Mononuclear cell (primary cell): ENCODE measurements at regions not wholly inside any gene's neighbourhood (a gene's known extent, or its start where the extent isn't known, plus 50 kb on each side); places are given as distances from the start of the nearest gene placed in this dataset.
"Not testable (repeated sequence)": the region's sequence is repeated elsewhere in the genome, so short reads cannot be mapped to it uniquely, and the experiment has no call there.

Experiments used
- H3K27me3 ChIP-seq: 2 replicates; pipeline ENCODE4 v1.6.0; 2011; ENCODE audit warnings: low read length, control low read depth; ENCODE audit not compliant: insufficient read depth
- H3K4me1 ChIP-seq: 2 replicates; pipeline ENCODE4 v1.5.1; 2011; ENCODE audit warnings: mild to moderate bottlenecking, low read length, control low read depth; ENCODE audit not compliant: insufficient read depth
- H3K4me3 ChIP-seq: 2 replicates; pipeline ENCODE4 v1.5.1; 2011; ENCODE audit warnings: mild to moderate bottlenecking, low read length, moderate library complexity
- H3K9me3 ChIP-seq: 2 replicates; pipeline ENCODE4 v1.5.1; 2011; ENCODE audit warnings: low read depth, mild to moderate bottlenecking, control low read depth, low read length

DNA sequence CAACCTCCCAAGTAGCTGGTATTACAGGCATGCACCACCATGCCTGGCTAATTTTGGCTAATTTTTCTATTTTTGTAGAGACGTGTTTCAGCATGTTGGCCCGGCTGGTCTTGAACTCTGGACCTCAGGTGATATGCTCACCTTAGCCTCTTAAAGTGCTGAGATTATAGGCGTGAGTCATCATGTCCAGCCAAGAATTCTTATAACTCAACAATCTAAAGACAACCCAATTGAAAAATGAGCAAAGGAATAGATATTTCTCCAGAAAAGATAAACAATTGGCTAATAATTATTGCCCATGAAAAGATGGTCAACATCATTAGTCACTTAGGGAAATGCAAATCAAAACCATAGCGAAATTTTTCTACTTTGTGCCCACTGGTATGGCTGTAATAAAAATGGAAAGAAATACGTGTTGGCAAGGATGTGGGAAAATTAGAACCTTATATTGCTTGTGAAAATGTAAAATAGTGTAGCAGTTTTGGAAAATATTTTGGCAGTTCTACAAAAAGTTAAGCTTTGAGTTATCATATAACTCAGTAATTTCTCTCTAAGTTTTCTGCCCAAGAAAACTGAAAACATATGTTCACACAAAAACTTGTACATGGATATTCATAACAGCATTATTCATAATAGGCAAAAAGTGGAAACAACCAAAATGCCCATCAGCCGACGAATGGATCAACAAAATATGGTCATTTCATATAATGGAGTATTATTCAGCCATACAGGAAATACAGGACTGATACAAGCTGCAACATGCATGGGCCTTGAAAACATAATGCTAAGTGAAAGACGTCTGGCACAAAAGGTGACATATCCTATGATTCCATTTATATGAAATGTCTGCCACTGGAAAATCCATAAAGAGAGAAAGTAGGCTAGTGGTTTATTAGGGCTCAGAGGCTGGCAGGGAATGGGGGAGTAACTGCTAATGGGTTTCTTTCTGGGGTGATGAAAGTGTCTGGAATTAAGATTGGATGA lies 87.8 kb downstream of the UTRN start:
- Histone ChIP-seq H3K4me1 (peaks cover 9% of the 10 kb centered on the region), H3K27me3 (no peaks in the 10 kb centered on the region), H3K9me3 (no peaks in the 10 kb centered on the region), H3K4me3 (no peak overlapping the region)

DNA sequence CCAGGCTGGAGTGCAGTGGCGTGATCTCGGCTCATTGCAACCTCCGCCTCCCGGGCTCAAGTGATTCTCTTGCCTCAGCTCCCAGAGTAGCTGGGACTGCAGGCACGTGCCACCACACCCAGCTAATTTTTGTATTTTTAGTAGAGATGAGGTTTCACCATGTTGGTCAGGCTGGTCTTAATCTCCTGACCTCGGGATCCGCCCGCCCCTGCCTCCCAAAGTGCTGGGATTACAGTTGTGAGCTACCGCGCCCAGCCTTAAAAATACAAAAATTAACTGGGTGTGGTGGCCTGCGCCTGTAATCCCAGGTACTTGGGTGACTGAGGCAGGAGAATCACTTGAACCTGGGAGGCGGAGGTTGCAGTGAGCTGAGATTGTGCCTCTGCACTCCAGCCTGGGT lies 89.4 kb downstream of the UTRN start:
- H3K9me3 ChIP-seq, H3K4me3 ChIP-seq, H3K27me3 ChIP-seq: not testable (repeated sequence)
- H3K4me1 ChIP-seq: peaks cover 20% of the 10 kb centered on the region

DNA sequence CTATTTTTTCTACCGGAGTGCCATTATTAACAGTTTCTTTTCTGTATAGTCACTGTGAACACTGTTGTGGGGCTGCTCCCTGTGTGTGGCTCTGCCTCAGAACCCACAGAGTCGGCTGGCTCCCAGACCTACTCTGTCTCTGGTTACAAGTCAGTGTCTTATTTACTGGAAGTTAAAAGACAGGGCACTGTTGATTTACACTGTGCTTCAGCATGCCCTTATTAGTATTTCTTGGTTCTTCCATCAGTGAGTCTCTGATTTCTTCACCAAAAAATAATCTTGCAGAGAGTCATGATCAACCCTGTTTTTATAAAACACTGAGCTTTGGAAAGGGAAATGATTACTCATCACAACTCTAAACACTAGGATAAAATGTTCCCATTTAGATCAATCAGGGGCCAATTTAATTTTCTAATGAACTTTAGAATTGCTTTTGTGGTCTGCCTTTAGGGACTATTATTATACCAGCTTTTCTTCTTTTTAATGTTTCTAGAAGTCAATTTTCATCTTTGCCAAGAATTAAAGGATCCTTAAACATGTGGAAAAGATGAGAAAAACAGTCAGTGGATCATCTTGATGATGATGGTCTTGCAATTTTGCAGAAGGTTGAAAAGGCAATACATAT lies 92.6 kb downstream of the UTRN start:
- Histone ChIP-seq H3K4me1 (peaks cover 22% of the 10 kb centered on the region), H3K9me3 (peaks cover 8% of the 10 kb centered on the region), H3K27me3 (no peaks in the 10 kb centered on the region), H3K4me3 (no peak overlapping the region)

DNA sequence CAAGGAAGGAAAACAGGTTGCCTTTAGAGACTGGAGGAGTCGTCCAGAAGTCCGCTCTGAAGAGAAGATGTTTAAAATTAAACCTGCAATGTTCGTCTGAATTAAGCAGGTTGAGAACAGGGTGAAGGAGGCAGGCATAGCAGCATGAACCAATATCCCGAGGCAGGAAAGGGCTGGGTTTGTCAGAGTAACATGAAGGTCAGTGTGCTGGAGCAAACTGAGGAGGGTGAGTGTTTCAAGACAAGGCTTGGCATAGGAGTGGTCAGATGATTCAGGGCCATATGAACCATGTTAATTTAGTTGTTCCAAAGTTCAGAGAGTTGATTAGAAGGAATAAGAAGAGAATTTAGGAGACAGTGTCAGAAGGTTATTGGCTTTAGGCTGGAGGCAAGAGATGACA lies 93.3 kb downstream of the UTRN start:
- H3K9me3 ChIP-seq: peaks cover 8% of the 10 kb centered on the region

DNA sequence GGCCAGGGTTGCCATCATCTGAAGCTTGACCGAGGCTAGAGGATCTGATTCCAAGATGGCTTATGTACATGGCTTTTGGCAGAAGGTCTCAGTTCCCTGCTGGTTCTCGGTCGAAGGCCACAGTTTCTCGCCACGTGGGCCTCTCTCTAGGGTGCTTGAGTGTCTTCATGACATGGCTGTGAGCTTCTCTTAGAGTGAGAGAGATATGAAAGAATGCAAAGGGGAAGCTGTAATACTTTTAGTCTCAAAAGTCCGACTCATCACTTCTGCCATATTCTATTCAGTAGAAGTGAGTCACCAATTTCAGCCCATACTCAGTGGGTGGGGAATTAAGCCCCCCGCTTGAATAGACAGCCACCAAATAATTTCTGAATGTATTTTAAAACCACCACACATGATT lies 94.2 kb downstream of the UTRN start:
- Histone ChIP-seq H3K4me3 (no peak overlapping the region), H3K4me1 (peaks cover 22% of the 10 kb centered on the region), H3K9me3 (peaks cover 8% of the 10 kb centered on the region), H3K27me3 (no peaks in the 10 kb centered on the region)

More for the DNA sequence above, 93.3 kb downstream of the UTRN start:
- H3K27me3 ChIP-seq: no peaks in the 10 kb centered on the region
- no peak overlapping the region for H3K4me3 ChIP-seq
- peaks cover 22% of the 10 kb centered on the region for H3K4me1 ChIP-seq

DNA sequence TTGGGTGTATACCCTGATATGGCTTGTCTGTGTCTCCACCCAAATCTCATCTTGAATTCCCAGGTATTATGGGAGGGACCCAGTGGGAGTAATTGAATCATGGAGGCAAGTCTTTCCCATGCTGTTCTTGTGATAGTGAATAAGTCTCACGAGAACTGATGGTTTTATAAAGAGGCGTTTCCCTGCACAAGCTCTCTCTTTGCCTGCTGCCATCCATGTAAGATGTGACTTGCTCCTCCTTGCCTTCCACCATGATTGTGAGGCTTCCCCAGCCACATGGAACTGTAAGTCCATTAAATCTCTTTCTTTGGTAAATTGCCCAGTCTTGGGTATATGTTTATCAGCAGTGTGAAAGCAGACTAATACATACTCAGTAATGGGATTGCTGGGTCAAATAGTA lies 96.4 kb downstream of the UTRN start:
- not testable (repeated sequence) for H3K4me3 ChIP-seq, H3K9me3 ChIP-seq, H3K27me3 ChIP-seq
- H3K4me1 ChIP-seq: peaks cover 22% of the 10 kb centered on the region

DNA sequence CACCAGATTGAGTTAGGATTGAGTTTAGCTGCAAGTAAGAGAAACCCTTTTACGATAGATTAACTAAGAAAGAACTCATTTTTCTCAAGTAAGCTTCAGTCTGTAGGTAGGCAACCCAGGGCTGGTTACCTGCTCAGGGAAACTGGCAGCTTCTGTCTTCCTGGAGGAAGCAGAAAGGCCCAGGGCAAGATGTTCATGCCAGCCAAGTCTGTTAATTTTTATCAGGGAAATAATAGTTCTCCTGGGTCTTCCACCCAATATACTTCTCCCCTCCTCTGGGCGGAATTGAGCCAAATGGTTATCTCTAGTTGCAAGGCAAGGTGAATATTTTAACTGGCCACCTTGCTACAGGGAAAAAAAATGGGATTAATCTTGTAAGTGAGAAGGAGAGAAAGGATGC lies 98.2 kb downstream of the UTRN start:
- H3K4me3 ChIP-seq: no peak overlapping the region
- H3K27me3 ChIP-seq: no peaks in the 10 kb centered on the region
- peaks cover 8% of the 10 kb centered on the region for H3K9me3 ChIP-seq
- H3K4me1 ChIP-seq: peaks cover 16% of the 10 kb centered on the region

DNA sequence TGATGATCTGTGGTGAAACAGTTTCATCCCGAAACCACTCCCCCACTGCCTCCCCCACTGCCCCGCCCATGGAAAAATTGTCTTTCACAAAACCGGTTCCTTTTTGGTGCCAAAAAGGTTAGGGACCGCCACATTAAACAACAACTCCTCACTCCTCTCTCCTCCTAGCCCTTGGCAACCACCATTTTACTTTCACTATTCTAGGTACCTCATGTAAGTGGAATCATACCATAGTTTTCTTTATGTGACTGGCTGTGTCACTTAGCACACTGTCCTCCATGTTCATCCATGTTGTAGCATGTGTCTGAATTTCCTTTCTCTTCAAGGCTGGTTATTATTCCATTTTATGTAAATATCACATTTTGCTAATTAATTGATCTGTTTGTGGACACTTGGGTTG lies 99.3 kb downstream of the UTRN start:
- Histone ChIP-seq H3K27me3 (no peaks in the 10 kb centered on the region), H3K4me3 (no peak overlapping the region), H3K4me1 (peaks cover 7% of the 10 kb centered on the region), H3K9me3 (peaks cover 8% of the 10 kb centered on the region)

DNA sequence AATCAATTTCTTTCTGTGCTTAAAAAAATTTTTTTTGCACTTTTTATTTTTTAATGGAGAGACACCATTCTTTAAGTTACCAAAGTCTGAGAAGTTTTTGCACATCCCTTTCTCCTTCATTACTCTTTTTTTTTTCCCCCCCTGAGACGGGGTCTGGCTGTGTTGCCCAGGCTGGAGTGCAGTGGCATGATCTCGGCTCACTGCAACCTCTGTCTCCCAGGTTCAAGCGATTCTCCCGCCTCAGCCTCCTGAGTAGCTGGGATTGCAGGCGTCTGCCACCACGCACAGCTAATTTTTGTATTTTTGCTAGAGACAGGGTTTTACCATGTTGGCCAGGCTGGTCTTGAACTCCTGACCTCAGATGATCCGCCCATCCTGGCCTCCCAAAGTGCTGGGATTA lies 104.3 kb downstream of the UTRN start:
- not testable (repeated sequence) for H3K27me3 ChIP-seq, H3K9me3 ChIP-seq, H3K4me3 ChIP-seq, H3K4me1 ChIP-seq

DNA sequence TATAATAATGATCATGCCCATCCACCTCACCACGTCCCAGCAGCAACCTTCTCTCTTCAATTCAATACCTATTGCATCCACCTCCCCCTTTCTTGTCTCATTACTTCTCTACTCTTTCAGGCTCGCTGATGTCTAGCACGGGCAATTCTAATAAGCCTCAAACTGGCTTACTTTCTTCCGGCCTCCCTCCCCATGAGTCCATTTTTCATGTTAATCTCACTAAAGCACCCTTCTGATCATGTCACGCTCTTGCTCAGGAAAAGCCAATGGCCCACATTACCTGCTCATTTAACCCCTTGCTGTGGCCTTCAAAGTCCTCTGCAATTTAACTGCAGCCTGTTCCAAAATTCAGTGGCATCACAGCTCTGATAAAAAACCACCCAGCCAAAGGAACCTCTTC lies 105.1 kb downstream of the UTRN start:
- H3K4me1 ChIP-seq: peaks cover 7% of the 10 kb centered on the region
- no peaks in the 10 kb centered on the region for H3K27me3 ChIP-seq
- no peak overlapping the region for H3K4me3 ChIP-seq
- no peaks in the 10 kb centered on the region for H3K9me3 ChIP-seq

DNA sequence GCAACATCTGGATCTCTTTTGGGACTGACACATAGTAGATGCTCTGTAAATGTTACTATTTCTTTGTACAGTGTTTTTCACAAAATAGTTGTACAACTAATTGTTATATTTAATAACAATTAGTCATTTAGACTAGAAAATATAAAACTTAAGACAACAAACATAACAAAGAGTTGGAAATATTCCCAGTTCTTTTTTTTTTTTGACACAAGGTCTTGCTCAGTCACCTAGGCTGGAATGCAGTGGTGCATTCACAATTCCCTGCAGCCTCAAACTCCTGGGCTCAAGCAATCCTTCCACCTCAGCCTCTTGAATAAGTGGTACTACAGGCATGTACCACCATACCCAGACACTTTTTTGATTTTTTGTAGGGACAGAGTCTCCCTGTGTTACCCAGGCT lies 105.8 kb downstream of the UTRN start:
- Histone ChIP-seq H3K4me1 (peaks cover 11% of the 10 kb centered on the region), H3K27me3 (no peaks in the 10 kb centered on the region), H3K4me3 (no peak overlapping the region), H3K9me3 (no peaks in the 10 kb centered on the region)

DNA sequence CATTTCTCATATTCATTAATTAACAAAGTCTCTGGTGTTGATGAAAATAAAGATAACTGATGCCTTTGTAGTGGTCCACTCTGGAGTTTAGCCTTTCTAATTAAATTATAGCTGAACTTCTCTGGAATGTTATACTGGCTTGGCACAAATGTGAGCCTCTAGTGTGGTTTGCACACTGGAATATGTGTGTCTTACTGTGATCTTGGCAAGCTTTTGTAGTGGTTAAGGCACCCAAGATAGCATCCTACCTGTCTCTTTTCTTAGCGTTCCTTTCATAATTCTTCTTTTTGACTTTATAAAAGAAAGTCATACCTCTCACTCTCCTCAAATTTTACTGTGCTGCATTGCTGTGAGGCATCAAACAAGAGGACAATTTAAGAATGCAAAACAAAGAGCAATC lies 107.4 kb downstream of the UTRN start:
- H3K27me3 ChIP-seq: no peaks in the 10 kb centered on the region
- no peak overlapping the region for H3K4me3 ChIP-seq
- no peaks in the 10 kb centered on the region for H3K9me3 ChIP-seq
- peaks cover 16% of the 10 kb centered on the region for H3K4me1 ChIP-seq

DNA sequence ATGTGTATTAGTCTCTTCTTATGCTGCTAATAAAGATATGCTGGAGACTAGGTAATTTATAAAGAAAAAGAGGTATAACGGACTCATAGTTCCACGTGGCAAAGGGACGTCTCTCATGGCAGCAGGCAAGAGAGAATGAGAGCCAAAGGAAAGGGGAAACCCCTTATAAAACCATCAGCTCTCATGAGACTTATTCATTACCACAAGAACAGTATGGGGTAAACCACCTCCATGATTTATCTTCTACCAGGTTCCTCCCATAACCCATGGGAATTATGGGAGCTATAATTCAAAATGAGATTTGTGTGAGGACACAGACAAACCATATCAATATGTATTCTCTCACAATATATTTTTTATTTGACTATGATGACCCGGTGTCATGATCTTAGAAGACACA lies 109.1 kb downstream of the UTRN start:
- no peaks in the 10 kb centered on the region for H3K27me3 ChIP-seq
- peaks cover 6% of the 10 kb centered on the region for H3K9me3 ChIP-seq
- peaks cover 16% of the 10 kb centered on the region for H3K4me1 ChIP-seq
- no peak overlapping the region for H3K4me3 ChIP-seq

DNA sequence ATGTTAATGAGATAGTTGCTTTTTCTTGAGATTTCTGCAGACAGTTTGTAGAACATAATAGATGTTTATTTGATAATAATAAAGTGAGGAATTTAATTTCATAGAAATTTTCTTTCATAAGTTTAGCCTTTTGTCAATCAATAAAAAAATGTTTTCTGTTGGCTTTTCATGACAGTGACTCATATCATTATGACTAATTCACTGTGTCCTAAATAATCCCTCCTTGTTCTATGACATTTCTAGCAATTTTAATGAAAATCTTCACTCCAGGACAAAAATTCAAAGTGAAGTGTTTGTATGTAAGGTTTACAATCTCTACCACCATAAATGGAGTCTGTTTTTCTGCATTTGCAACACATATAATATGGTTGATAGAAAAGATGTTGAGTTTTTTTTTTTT lies 109.9 kb downstream of the UTRN start:
- Histone ChIP-seq H3K27me3 (no peaks in the 10 kb centered on the region), H3K4me3 (no peak overlapping the region), H3K9me3 (peaks cover 6% of the 10 kb centered on the region)

DNA sequence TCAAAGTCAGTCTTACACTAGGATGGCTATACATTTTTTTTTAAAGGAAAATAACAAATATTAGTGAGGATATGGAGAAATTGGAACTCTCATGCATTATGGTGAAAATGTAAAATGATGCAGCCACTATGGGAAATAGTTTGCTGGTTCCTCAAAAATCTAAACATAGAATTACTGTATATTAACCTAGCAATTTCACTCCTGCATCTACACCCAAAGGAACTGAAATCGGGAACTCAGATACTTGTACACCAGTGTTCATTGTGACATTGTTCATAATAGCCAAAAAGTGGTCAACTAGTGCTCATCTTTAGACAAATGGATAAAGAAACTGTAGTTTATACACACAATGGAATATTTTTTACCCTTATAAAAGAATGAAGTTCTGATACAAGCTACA lies 110.7 kb downstream of the UTRN start:
- peaks cover 23% of the 10 kb centered on the region for H3K4me1 ChIP-seq
- H3K9me3 ChIP-seq: peaks cover 6% of the 10 kb centered on the region
- H3K4me3 ChIP-seq: no peak overlapping the region
- no peaks in the 10 kb centered on the region for H3K27me3 ChIP-seq

More for the DNA sequence above, 109.9 kb downstream of the UTRN start:
- H3K4me1 ChIP-seq: peaks cover 23% of the 10 kb centered on the region

DNA sequence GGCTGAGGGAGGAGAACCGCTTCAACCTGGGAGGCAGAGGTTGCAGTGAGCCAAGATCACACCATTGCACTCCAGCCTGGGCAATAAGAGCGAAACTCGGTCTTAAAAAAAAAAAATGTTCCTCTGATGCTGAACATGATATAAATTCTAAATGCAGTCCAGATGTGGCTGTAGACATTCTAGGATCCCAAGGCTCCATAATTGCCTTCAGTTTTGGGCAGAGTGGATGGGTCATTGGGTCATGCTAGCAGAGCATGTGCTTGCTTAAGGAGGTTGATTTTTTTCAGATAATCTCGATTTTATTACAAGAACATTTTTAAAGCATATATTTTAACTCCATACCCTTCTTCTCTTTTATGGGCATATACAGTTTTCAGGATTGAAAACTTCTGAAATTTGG lies 112.0 kb downstream of the UTRN start:
- H3K4me1 ChIP-seq: peaks cover 19% of the 10 kb centered on the region
- no peaks in the 10 kb centered on the region for H3K27me3 ChIP-seq
- no peak overlapping the region for H3K4me3 ChIP-seq
- H3K9me3 ChIP-seq: peaks cover 6% of the 10 kb centered on the region
